ENCODE measurements at regions not wholly inside any gene's neighbourhood (a gene's known extent, or its start where the extent isn't known, plus 50 kb on each side); places are given as distances from the start of the nearest gene placed in this dataset.
"Not testable (repeated sequence)": the region's sequence is repeated elsewhere in the genome, so short reads cannot be mapped to it uniquely, and the experiment has no call there.

DNA sequence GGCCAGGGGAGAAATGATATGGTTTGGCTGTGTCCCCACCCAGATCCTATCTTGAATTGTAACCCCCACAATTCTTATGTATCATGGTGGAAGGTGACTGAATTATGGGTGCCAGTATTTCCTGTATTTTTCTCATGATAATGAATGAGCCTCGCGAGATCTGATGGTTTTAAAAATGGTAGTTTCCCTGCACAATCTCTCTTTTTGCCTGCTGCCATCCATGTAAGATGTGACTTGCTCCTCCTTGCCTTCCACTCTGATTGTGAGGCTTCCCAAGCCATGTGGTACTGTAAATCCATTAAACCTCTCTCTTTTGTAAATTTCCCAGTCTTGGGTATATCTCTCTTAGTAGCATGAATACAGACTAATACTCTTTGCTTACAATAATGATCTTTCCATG lies 1453.9 kb upstream of the B3GALT2 start:
- Histone ChIP-seq H3K9me3 (peaks cover 0 to 10% of the 10 kb centered on the region in 2 donors), H3K27me3 (no peaks in the 10 kb centered on the region), H3K27ac (no peak overlapping the region), H3K4me1 (no peaks in the 10 kb centered on the region), H3K36me3 (no peaks in the 10 kb centered on the region), H3K4me3 (no peak overlapping the region)
- intact Hi-C loops (cut with DNase I) = no loop called here
- TF ChIP-seq, protein P1, sequence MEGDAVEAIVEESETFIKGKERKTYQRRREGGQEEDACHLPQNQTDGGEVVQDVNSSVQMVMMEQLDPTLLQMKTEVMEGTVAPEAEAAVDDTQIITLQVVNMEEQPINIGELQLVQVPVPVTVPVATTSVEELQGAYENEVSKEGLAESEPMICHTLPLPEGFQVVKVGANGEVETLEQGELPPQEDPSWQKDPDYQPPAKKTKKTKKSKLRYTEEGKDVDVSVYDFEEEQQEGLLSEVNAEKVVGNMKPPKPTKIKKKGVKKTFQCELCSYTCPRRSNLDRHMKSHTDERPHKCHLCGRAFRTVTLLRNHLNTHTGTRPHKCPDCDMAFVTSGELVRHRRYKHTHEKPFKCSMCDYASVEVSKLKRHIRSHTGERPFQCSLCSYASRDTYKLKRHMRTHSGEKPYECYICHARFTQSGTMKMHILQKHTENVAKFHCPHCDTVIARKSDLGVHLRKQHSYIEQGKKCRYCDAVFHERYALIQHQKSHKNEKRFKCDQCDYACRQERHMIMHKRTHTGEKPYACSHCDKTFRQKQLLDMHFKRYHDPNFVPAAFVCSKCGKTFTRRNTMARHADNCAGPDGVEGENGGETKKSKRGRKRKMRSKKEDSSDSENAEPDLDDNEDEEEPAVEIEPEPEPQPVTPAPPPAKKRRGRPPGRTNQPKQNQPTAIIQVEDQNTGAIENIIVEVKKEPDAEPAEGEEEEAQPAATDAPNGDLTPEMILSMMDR (IDR thresholded peaks at IDR 0.05) = no peak
- ATAC-seq = no peak
- DNase-seq = no peak

DNA sequence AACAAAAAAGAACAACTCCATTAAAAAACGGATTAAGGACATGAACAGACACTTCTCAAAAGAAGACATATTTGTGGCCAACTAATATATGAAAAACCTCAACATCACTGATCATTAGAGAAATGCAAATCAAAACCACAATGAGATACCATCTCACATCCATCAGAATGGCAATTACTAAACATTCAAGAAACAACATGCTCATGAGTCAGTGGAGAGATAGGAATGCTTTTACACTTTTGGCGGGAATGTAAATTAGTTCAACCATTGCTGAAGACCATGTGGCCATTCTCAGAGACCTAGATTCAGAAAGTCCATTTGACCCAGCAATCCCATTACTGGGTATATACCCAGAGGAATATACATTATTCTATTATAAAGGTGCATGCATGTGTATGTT lies 1442.6 kb upstream of the B3GALT2 start:
- H3K4me3 ChIP-seq = no peak overlapping the region
- no peaks in the 10 kb centered on the region for H3K36me3 ChIP-seq
- TF ChIP-seq, protein P1 (IDR thresholded peaks at IDR 0.05) = no peak
- H3K4me1 ChIP-seq = no peaks in the 10 kb centered on the region
- no peak overlapping the region for H3K27ac ChIP-seq
- no peak for DNase-seq
- no peaks in the 10 kb centered on the region for H3K27me3 ChIP-seq
- intact Hi-C loops (cut with DNase I) = no loop called here
- no peak for ATAC-seq
- peaks cover 0 to 7% of the 10 kb centered on the region in 2 donors for H3K9me3 ChIP-seq

DNA sequence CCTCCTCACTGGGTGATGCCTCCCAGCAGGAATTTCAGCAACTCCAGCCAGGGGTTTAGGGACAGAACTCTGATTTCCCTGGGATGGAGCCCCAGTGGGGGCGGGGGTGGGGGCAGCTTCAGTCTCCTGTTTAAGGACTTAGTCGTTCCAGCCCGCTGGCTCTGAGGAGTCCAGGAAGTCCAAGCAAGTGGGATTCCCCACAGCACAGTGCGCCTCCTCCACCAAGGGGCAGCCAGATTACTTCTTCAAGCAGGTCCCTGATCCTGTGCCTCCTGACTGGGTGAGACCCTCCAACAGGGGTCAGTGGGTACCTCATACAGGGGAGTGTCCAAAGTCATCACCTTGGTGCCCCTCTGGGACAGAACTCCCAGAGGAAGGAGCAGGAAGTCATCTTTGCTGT lies 1438.4 kb upstream of the B3GALT2 start:
- no peak for ATAC-seq
- intact Hi-C loops (cut with DNase I) = no loop called here
- TF ChIP-seq, protein P1 (IDR thresholded peaks at IDR 0.05) = no peak
- Histone ChIP-seq H3K9me3 (peaks cover 0 to 7% of the 10 kb centered on the region in 2 donors), H3K27me3 (no peaks in the 10 kb centered on the region), H3K27ac (no peak overlapping the region), H3K4me3 (no peak overlapping the region), H3K36me3 (no peaks in the 10 kb centered on the region), H3K4me1 (no peaks in the 10 kb centered on the region)
- no peak for DNase-seq

DNA sequence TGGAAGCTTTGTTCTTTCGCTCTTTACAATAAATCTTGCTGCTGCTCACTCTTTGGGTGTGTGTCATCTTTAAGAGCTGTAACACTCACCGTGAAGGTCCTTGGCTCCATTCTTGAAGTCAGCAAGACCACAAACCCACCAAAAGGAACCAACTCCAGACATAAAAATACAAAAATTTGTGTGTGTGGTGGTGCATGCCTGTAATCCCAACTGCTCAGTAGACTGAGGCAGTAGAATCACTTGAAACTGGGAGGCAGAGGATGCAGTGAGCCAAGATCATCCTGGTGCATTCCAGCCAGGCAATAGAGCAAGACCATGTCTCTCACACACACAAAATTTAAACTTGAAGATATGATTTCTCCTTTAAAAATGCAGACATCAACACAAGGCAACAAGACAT lies 1431.7 kb upstream of the B3GALT2 start:
- Histone ChIP-seq H3K4me1 (no peaks in the 10 kb centered on the region), H3K4me3 (no peak overlapping the region), H3K36me3 (no peaks in the 10 kb centered on the region), H3K27me3 (no peaks in the 10 kb centered on the region), H3K27ac (no peak overlapping the region), H3K9me3 (peaks cover 0 to 27% of the 10 kb centered on the region in 2 donors)
- TF ChIP-seq, protein P1 (IDR thresholded peaks at IDR 0.05) = no peak
- no peak for DNase-seq
- no peak for ATAC-seq
- intact Hi-C loops (cut with DNase I) = no loop called here

DNA sequence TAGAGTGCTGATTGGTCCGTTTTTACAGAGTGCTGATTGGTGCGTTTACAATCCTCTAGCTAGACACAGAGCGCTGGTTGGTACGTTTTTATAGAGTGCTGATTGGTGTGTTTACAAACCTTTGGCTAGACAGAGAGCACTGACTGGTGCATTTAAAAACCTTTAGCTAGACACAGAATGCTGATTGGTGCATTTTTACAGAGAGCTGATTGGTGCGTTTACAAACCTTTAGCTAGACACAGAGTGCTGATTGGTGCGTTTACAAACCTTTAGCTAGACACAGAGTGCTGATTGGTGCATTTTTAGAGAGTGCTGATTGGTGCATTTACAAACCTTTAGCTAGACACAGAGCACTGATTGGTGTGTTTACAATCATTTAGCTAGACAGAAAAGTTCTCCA lies 1430.9 kb upstream of the B3GALT2 start:
- peaks cover 0 to 27% of the 10 kb centered on the region in 2 donors for H3K9me3 ChIP-seq
- ATAC-seq; H3K27me3 ChIP-seq; H3K4me3 ChIP-seq; H3K36me3 ChIP-seq; H3K4me1 ChIP-seq; H3K27ac ChIP-seq; DNase-seq; intact Hi-C loops (cut with DNase I): not testable (repeated sequence)

DNA sequence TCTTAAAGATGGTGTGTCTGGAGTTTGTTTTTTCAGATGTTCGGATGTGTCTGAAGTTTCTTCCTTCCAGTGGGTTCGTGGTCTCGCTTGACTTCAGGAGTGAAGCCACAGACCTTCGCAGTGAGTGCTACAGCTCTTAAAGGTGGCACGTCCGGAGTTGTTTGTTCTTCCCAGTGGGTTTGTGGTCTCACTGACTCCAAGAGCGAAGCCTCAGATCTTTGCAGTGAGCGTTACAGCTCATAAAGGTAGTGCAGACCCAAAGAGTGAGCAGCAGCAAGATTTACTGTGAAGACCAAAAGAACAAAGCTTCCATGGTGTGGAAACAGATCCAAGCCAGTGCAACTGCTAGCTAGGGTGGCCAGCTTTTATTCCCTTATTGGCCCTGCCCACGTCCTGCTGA lies 1430.4 kb upstream of the B3GALT2 start:
- Histone ChIP-seq H3K27me3 (no peaks in the 10 kb centered on the region), H3K36me3 (no peaks in the 10 kb centered on the region), H3K27ac (no peak overlapping the region), H3K4me1 (no peaks in the 10 kb centered on the region), H3K9me3 (peaks cover 0 to 27% of the 10 kb centered on the region in 2 donors), H3K4me3 (no peak overlapping the region)
- ATAC-seq (no peak), DNase-seq (no peak)
- intact Hi-C loops (cut with DNase I) = no loop called here
- TF ChIP-seq, protein P1 (IDR thresholded peaks at IDR 0.05) = no peak

Data from left lung (tissue), 4 donors.